K562 (cell line): ENCODE measurements at regions not wholly inside any gene's neighbourhood (a gene's known extent, or its start where the extent isn't known, plus 50 kb on each side); places are given as distances from the start of the nearest gene placed in this dataset.

ENCODE experiments used
- ATAC-seq: fragments of 200-7000 bp; cut with Tn5 transposase; 3 replicates; pipeline ENCODE4 v1.9.1; 2020; ENCODE audit warnings: moderate library complexity
- BruUV-seq: library from RNA; stranded (reverse); fragments of 400-500 nt; replicated peaks from 2 replicates; lab custom pipeline; 2021; lab: Mats Ljungman, UMichigan
- CTCF ChIA-PET: fragments of 300-600 bp; formaldehyde crosslinking; extraction: SDS; loops from one replicate; lab custom pipeline; 2021; ENCODE audit warnings: low intra/inter-chr PET ratio; lab: Yijun Ruan, JAX
- POLR2A ChIA-PET: fragments of 300-600, 350-650 bp; sonication (Branson Sonifier 250); formaldehyde crosslinking; extraction: SDS; loops from one replicate; lab custom pipeline; 2021; ENCODE audit warnings: antibody characterized with exemption, inconsistent platforms; lab: Yijun Ruan, JAX
- DNase-seq, 4 experiments: peaks; one replicate each; pipeline versions ENCODE4 v3.0.0 to v3.0.0-alpha.2; 2011 to 2018; ENCODE audit warnings: low spot score in 3 of 4, mixed read lengths in 3 of 4; ENCODE audit errors: extremely low read depth in 1 of 4
- FAIRE-seq: peaks from 2 replicates; lab custom pipeline; 2011; peaks lifted over from hg19 to GRCh38; lab: Jason Lieb, UNC
- H2AFZ ChIP-seq: 2 replicates; pipeline ENCODE4 v1.6.0; 2011; ENCODE audit warnings: low read depth, low read length, control low read depth, inconsistent platforms
- H3K27ac ChIP-seq: fragments of 200-600 bp; 3 replicates; pipeline ENCODE4 v1.8.0; 2011; ENCODE audit warnings: low read depth, mild to moderate bottlenecking, control low read depth, inconsistent platforms, low read length, moderate library complexity, mixed read lengths; ENCODE audit errors: extremely low read depth
- H3K27me3 ChIP-seq, 2 experiments: fragments of 300-600 bp in 1 of 2; 2 replicates in 1 of 2; 3 replicates in 1 of 2; pipeline versions ENCODE4 v1.6.0 to v1.8.0; 2011; ENCODE audit warnings: inconsistent platforms in 2 of 2, low read length in 2 of 2, mild to moderate bottlenecking in 1 of 2, mixed read lengths in 1 of 2, moderate library complexity in 1 of 2; ENCODE audit not compliant: control insufficient read depth in 2 of 2, insufficient read depth in 2 of 2
- H3K36me3 ChIP-seq: fragments of 300-600 bp; 3 replicates; pipeline ENCODE4 v1.8.0; 2011; ENCODE audit warnings: mild to moderate bottlenecking, low read length, inconsistent platforms; ENCODE audit not compliant: control insufficient read depth, insufficient read depth
- H3K4me1 ChIP-seq, 2 experiments: fragments of 200-600 bp in 1 of 2; replicated peaks in 1 of 2; 2 replicates in 1 of 2; 3 replicates in 1 of 2; pipeline versions ENCODE4 v1.5.1 to v1.8.0; 2011; ENCODE audit warnings: inconsistent platforms in 2 of 2, low read length in 2 of 2, mild to moderate bottlenecking in 1 of 2, mixed read lengths in 1 of 2, moderate library complexity in 1 of 2; ENCODE audit not compliant: control insufficient read depth in 2 of 2, insufficient read depth in 2 of 2
- H3K4me2 ChIP-seq: 2 replicates; pipeline ENCODE4 v1.6.1; 2011; ENCODE audit warnings: low read length, control low read depth, inconsistent platforms, mixed read lengths; ENCODE audit not compliant: insufficient read depth
- H3K4me3 ChIP-seq: fragments of 200-600 bp; sonication (generic), shearing (Covaris generic); 2 replicates; pipeline ENCODE4 v1.5.1; 2016; ENCODE audit warnings: control low read depth, inconsistent platforms
- H3K79me2 ChIP-seq: fragments of 200-600 bp; 3 replicates; pipeline ENCODE4 v1.8.0; 2011; ENCODE audit warnings: low read length, inconsistent platforms; ENCODE audit not compliant: control insufficient read depth, insufficient read depth
- H3K9ac ChIP-seq, 2 experiments: 2 replicates each; pipeline versions ENCODE4 v1.6.0 to v1.6.1; 2011; ENCODE audit warnings: low read depth in 2 of 2, low read length in 2 of 2, control low read depth in 1 of 2, inconsistent platforms in 1 of 2, mild to moderate bottlenecking in 1 of 2, mixed read lengths in 1 of 2; ENCODE audit not compliant: insufficient read depth in 1 of 2
- H3K9me1 ChIP-seq: one replicate; pipeline ENCODE4 v1.6.0; 2011; ENCODE audit warnings: inconsistent platforms, mild to moderate bottlenecking, low read length, moderate library complexity; ENCODE audit not compliant: control insufficient read depth, insufficient read depth
- H3K9me3 ChIP-seq: replicated peaks from 2 replicates; pipeline ENCODE4 v1.5.1; 2011; ENCODE audit warnings: low read depth, low read length, inconsistent platforms; ENCODE audit not compliant: control insufficient read depth, insufficient read depth
- H4K20me1 ChIP-seq: replicated peaks from 2 replicates; pipeline ENCODE4 v1.6.1; 2011; ENCODE audit warnings: low read length, inconsistent platforms, mixed read lengths; ENCODE audit not compliant: control insufficient read depth, insufficient read depth
- CREB3L1 ChIP-seq: fragments of 450-650 bp; IDR thresholded peaks from 2 replicates; pipeline ENCODE4 v1.6.1; 2014; ENCODE audit warnings: low read depth, mild to moderate bottlenecking, moderate library complexity, borderline replicate concordance
- CTBP1 ChIP-seq: fragments of 450-650 bp; IDR thresholded peaks from 2 replicates; pipeline ENCODE4 v1.6.1; 2016; ENCODE audit warnings: borderline replicate concordance
- DMBX1 ChIP-seq: fragments of 250-450 bp; sonication (Bioruptor Pico); IDR thresholded peaks from 2 replicates; pipeline ENCODE4 v1.8.0; 2022; ENCODE audit warnings: inconsistent platforms, mild to moderate bottlenecking, moderate library complexity, borderline replicate concordance
- ETV1 ChIP-seq: fragments of 450-650 bp; conservative IDR thresholded peaks from 2 replicates; pipeline ENCODE4 v1.6.1; 2016; ENCODE audit warnings: missing genetic modification characterization, control low read depth, low read depth, missing compliant biosample characterization
- JUNB ChIP-seq: fragments of 450-650 bp; formaldehyde crosslinking; conservative IDR thresholded peaks from 2 replicates; pipeline ENCODE4 v1.4.0; 2020; ENCODE audit warnings: mild to moderate bottlenecking
- LCOR ChIP-seq: sonication (generic); formaldehyde crosslinking; IDR thresholded peaks from 2 replicates; pipeline ENCODE4 v1.8.0; 2022; ENCODE audit warnings: mild to moderate bottlenecking, missing genetic modification reagents
- MIER1 ChIP-seq: fragments of 450-650 bp; IDR thresholded peaks from 2 replicates; pipeline ENCODE4 v1.6.1; 2016; ENCODE audit warnings: antibody characterized with exemption, mild to moderate bottlenecking, low read depth
- NFIC ChIP-seq: fragments of 450-650 bp; IDR thresholded peaks from 2 replicates; pipeline ENCODE4 v1.6.1; 2017; ENCODE audit warnings: mild to moderate bottlenecking, inconsistent platforms
- RNF219 ChIP-seq: fragments of 250-450 bp; sonication (Bioruptor Pico); IDR thresholded peaks from 2 replicates; pipeline ENCODE4 v1.5.0; 2022; ENCODE audit warnings: mild to moderate bottlenecking
- VEZF1 ChIP-seq: fragments of 200-800 bp; sonication (Bioruptor generic); IDR thresholded peaks from 2 replicates; pipeline ENCODE4 v1.6.1; 2017; ENCODE audit warnings: missing genetic modification characterization, missing compliant biosample characterization
- ZZZ3 ChIP-seq: fragments of 450-650 bp; IDR thresholded peaks from 2 replicates; pipeline ENCODE4 v1.6.1; 2016; ENCODE audit warnings: antibody characterized with exemption, mild to moderate bottlenecking, moderate library complexity
- WGBS: fragments of 100-300 bp; shearing (Covaris generic); methylation state at CpG from one replicate; pipeline ENCODE4 v1.1.6; 2016; ENCODE audit warnings: low coverage, mixed read lengths; ENCODE audit not compliant: insufficient coverage; ENCODE audit errors: missing lambda C conversion rate; 5-methylcytosine and 5-hydroxymethylcytosine counted together
- in situ Hi-C: fragments of 300-500 bp; cut with MboI; formaldehyde crosslinking; loops from 4 replicates; pipeline ENCODE4 v1.15.0; 2018; ENCODE audit warnings: inconsistent platforms, mixed read lengths
- intact Hi-C: fragments of 100-400 bp; cut with micrococcal nuclease; formaldehyde crosslinking; loops from 2 replicates; pipeline ENCODE4 v1.14.2; 2022

DNA sequence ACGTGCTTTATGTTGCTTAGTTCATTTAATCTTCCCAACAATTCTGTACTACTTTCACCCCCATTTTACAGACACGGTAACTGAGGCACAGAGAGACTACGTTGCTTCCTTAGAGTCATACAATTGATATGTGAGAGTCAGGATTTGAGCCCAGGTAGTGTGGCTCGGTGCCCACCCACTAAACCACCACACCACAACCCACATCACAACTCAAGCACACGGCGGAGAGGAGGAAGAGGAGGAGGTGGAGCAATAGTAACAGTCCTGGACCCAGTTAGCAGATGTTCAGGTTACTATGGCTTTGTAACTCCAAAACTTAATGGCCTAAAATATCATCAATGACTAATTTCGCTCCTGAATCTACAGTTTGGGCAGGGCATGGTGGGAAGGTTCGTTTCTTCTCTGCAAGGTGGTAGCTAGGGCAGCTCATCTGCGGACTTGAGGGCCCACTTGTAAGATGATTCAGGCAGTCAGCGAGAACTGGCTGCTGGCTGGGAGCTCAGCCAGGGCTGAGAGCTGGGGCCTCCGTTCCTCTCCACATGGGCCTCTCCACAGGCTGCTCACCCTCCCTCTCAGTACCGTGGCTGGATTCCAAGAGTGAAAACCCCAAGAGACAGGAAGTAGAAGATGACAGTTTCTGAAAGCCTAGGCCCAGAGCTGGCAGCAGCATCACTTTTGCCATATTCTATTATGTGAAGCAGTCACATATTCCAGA, 167.1 kb downstream of the ZFP36L2 start:
- ATAC-seq = peak; percentile 82
- Histone ChIP-seq H3K79me2 (no peaks in the 10 kb centered on the region), H3K4me1 (peaks cover 22 to 35% of the 10 kb centered on the region in 2 experiments), H3K9ac (peak overlapping the region in 1 of 2 experiments; percentile 70; a peak in 1 of 4 replicates), H4K20me1 (no peaks in the 10 kb centered on the region), H3K27ac (0 out of 3 replicates have a peak overlapping the region, but pooled peaks have one; percentile 30), H2AFZ (peak overlapping the region; percentile 73), H3K36me3 (no peaks in the 10 kb centered on the region), H3K27me3 (no peaks in the 10 kb centered on the region), H3K4me3 (no peak overlapping the region), H3K9me3 (no peaks in the 10 kb centered on the region), H3K4me2 (no peak overlapping the region), H3K9me1 (peaks cover 4% of the 10 kb centered on the region)
- DNase-seq = peak; percentile 43 to 79 (median 54)
- intact Hi-C loops = no loop called here
- CTCF ChIA-PET = interaction anchor here (0.6 kb wide), 1 partner anchor 133 kb away, joined by 3 read pairs; no protein-coding TSS in a partner anchor
- peak; percentile 65 for FAIRE-seq
- no TSS peak for BruUV-seq
- 51% methylated on average over 12 of the region's 12 CpGs for WGBS
- POLR2A ChIA-PET = interaction anchor here (0.5 to 1.0 kb wide), 2 partner anchors 8 to 31 kb away, joined by 3 read pairs; no protein-coding TSS in a partner anchor
- in situ Hi-C loops = no loop called here
- TF ChIP-seq DMBX1 (CRISPR knock-in tag) = no peak
- TF ChIP-seq MIER1 = no peak
- TF ChIP-seq JUNB (CRISPR knock-in tag) = no peak
- TF ChIP-seq RNF219 = no peak
- TF ChIP-seq CREB3L1 = no peak
- TF ChIP-seq VEZF1 (CRISPR knock-in tag) = peak; percentile 62
- peak; percentile 46; the same call in 1 of the 2 replicates for TF ChIP-seq CTBP1
- 0 out of 2 replicates have a peak, but pooled peaks have one; percentile 40 for TF ChIP-seq LCOR (CRISPR knock-in tag)
- TF ChIP-seq ETV1 (tag) = peak; percentile 54; the same call in 1 of the 2 replicates
- TF ChIP-seq NFIC = peak; percentile 82
- no peak for TF ChIP-seq ZZZ3
